ENCODE measurements at regions not wholly inside any gene's neighbourhood (a gene's known extent, or its start where the extent isn't known, plus 50 kb on each side); places are given as distances from the start of the nearest gene placed in this dataset.

DNA sequence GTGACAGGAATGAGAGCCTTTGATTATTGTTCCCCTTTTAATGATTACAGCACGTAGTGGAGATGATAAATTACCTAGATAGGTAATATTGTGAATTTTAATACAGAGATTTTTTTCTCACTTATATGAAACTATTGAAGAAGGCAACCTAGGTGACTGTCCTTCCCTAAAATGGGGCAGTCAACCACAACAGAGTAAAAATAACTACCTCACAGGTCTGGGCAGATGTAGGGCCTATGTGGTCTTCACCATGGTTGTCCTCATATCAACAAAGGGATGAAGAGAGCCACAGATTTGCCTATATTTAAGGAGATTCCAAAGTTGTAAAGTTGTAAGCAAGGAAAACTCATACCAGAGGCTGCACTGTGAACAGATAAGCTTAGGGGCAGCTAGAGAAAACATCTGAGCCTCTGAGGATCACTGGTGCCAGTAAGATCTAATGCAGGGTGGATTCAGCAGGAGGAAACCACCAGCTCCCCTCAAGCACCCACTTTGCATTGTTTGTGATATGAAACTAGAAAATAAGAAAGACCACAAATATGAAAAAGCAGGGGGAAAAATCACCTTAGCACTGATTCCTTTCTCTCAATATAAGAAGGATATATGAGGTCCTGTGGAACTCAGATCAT is 547.9 kb upstream of the GALNTL6 start:
- TF ChIP-seq, protein P1, sequence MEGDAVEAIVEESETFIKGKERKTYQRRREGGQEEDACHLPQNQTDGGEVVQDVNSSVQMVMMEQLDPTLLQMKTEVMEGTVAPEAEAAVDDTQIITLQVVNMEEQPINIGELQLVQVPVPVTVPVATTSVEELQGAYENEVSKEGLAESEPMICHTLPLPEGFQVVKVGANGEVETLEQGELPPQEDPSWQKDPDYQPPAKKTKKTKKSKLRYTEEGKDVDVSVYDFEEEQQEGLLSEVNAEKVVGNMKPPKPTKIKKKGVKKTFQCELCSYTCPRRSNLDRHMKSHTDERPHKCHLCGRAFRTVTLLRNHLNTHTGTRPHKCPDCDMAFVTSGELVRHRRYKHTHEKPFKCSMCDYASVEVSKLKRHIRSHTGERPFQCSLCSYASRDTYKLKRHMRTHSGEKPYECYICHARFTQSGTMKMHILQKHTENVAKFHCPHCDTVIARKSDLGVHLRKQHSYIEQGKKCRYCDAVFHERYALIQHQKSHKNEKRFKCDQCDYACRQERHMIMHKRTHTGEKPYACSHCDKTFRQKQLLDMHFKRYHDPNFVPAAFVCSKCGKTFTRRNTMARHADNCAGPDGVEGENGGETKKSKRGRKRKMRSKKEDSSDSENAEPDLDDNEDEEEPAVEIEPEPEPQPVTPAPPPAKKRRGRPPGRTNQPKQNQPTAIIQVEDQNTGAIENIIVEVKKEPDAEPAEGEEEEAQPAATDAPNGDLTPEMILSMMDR (IDR thresholded peaks at IDR 0.05) = no peak
- no peak for TF ChIP-seq POLR2A (IDR thresholded peaks at IDR 0.05)
- no peaks in the 10 kb centered on the region for H3K27me3 ChIP-seq
- intact Hi-C loops (cut with DNase I) = no loop called here
- DNase-seq (no peak), ATAC-seq (no peak)
- WGBS (ENCODE audit: insufficient coverage, low coverage, low lambda C conversion rate, missing lambda C conversion rate) = 24% methylated on average over 1 of the region's 1 CpG
- H3K9me3 ChIP-seq = no peaks in the 10 kb centered on the region
- H3K27ac ChIP-seq = no peak overlapping the region
- no peak overlapping the region for H3K4me3 ChIP-seq
- H3K36me3 ChIP-seq = no peaks in the 10 kb centered on the region
- no peaks in the 10 kb centered on the region for H3K4me1 ChIP-seq

DNA sequence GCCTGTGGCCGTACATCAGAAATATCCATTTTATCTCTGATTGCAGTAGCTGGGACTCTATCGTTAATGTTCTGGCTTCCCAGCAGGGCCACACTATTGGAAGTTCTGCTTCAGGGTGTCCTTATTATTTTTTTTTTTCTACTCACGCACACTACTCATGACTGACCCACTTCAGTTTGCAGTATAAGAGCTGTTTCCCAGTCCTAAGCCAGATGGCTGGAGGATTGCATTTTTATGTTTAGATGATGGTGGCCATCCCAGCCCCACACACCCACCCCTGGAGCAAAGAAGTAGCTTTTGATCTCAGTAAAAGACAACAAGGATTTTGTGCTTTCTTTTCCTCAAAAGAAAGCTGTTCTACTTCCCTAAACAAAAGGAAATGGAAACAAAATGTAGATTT is 557.0 kb upstream of the GALNTL6 start:
- DNase-seq (no peak), ATAC-seq (no peak)
- Histone ChIP-seq H3K4me1 (no peaks in the 10 kb centered on the region), H3K27me3 (no peaks in the 10 kb centered on the region), H3K36me3 (no peaks in the 10 kb centered on the region), H3K27ac (no peak overlapping the region), H3K9me3 (no peaks in the 10 kb centered on the region), H3K4me3 (no peak overlapping the region)
- intact Hi-C loops (cut with DNase I) = no loop called here
- TF ChIP-seq, protein P1 (IDR thresholded peaks at IDR 0.05) = no peak
- TF ChIP-seq POLR2A (IDR thresholded peaks at IDR 0.05) = no peak
- WGBS (ENCODE audit: insufficient coverage, low coverage, low lambda C conversion rate, missing lambda C conversion rate) = 63% methylated on average over 3 of the region's 3 CpGs

- DNase-seq = no peak
- H3K4me3 ChIP-seq = no peak overlapping the region
- ATAC-seq = no peak
- TF ChIP-seq, protein P1 (IDR thresholded peaks at IDR 0.05) = no peak
- TF ChIP-seq POLR2A (IDR thresholded peaks at IDR 0.05) = no peak
- no peak overlapping the region for H3K27ac ChIP-seq
- no peaks in the 10 kb centered on the region for H3K27me3 ChIP-seq
- intact Hi-C loops (cut with DNase I) = no loop called here
- H3K4me1 ChIP-seq = no peaks in the 10 kb centered on the region
- no peaks in the 10 kb centered on the region for H3K36me3 ChIP-seq
- H3K9me3 ChIP-seq = no peaks in the 10 kb centered on the region
These were observed 566.3 kb upstream of the GALNTL6 start for GRCh38 chr4:171246948-171247347.

- 42% methylated on average over 2 of the region's 2 CpGs for WGBS (ENCODE audit: insufficient coverage, low coverage, low lambda C conversion rate, missing lambda C conversion rate)
- Histone ChIP-seq H3K27ac (no peak overlapping the region), H3K27me3 (no peaks in the 10 kb centered on the region), H3K9me3 (no peaks in the 10 kb centered on the region), H3K4me3 (no peak overlapping the region), H3K4me1 (no peaks in the 10 kb centered on the region), H3K36me3 (no peaks in the 10 kb centered on the region)
- no peak for TF ChIP-seq POLR2A (IDR thresholded peaks at IDR 0.05)
- TF ChIP-seq, protein P1 (IDR thresholded peaks at IDR 0.05) = no peak
- DNase-seq (no peak), ATAC-seq (no peak)
- intact Hi-C loops (cut with DNase I) = no loop called here
These were observed 570.4 kb upstream of the GALNTL6 start for GRCh38 chr4:171242831-171243230.

GRCh38 chr4:171239196-171239595 is 574.0 kb upstream of the GALNTL6 start:
- WGBS (ENCODE audit: insufficient coverage, low coverage, low lambda C conversion rate, missing lambda C conversion rate) = 25% methylated on average over 1 of the region's 1 CpG

More at GRCh38 chr4:171239196-171239595, 574.0 kb upstream of the GALNTL6 start:
- Histone ChIP-seq H3K4me1 (no peaks in the 10 kb centered on the region), H3K27me3 (no peaks in the 10 kb centered on the region), H3K9me3 (no peaks in the 10 kb centered on the region), H3K36me3 (no peaks in the 10 kb centered on the region), H3K27ac (no peak overlapping the region), H3K4me3 (no peak overlapping the region)
- intact Hi-C loops (cut with DNase I) = no loop called here
- TF ChIP-seq, protein P1 (IDR thresholded peaks at IDR 0.05) = no peak
- TF ChIP-seq POLR2A (IDR thresholded peaks at IDR 0.05) = no peak
- ATAC-seq = no peak
- DNase-seq = no peak

All from right lobe of liver (tissue), 6 donors.